ENCODE measurements at regions not wholly inside any gene's neighbourhood (a gene's known extent, or its start where the extent isn't known, plus 50 kb on each side); places are given as distances from the start of the nearest gene placed in this dataset.
"Not testable (repeated sequence)": the region's sequence is repeated elsewhere in the genome, so short reads cannot be mapped to it uniquely, and the experiment has no call there.

DNA sequence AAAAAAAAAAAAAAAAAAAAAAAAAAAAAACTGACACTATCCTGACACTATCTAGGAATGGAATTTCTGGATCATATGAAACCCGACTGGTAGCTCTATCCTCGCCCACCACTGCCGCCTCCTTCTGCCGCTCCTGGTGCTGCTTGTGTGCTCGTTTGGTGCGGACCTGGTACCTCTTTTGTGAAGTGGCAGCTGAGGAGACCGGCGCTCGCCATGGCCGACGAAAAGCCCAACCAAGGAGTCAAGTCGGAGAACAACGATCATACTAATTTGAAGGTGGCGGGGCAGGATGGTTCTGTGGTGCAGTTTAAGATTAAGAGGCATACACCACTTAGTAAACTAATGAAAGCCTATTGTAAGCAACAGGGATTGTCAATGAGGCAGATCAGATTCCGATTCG, 130.6 kb downstream of the SEPTIN14 start:
- DNase-seq (no peak), ATAC-seq (no peak)
- H3K36me3 ChIP-seq: no peaks in the 10 kb centered on the region
- H3K9me3 ChIP-seq: no peaks in the 10 kb centered on the region
- in situ Hi-C loops (cut with MboI; ENCODE audit: low sequenced_read_pairs in 4 of 4) (no loop called here), intact Hi-C loops (cut with DNase I; ENCODE audit: low total_unique reads) (no loop called here)
- H3K27ac ChIP-seq: no peak overlapping the region
- no peaks in the 10 kb centered on the region for H3K27me3 ChIP-seq
- H3K4me1 ChIP-seq: no peaks in the 10 kb centered on the region
- H3K4me3 ChIP-seq: no peak overlapping the region
- no peak for TF ChIP-seq POLR2A (IDR thresholded peaks at IDR 0.05)
- TF ChIP-seq, protein P1, sequence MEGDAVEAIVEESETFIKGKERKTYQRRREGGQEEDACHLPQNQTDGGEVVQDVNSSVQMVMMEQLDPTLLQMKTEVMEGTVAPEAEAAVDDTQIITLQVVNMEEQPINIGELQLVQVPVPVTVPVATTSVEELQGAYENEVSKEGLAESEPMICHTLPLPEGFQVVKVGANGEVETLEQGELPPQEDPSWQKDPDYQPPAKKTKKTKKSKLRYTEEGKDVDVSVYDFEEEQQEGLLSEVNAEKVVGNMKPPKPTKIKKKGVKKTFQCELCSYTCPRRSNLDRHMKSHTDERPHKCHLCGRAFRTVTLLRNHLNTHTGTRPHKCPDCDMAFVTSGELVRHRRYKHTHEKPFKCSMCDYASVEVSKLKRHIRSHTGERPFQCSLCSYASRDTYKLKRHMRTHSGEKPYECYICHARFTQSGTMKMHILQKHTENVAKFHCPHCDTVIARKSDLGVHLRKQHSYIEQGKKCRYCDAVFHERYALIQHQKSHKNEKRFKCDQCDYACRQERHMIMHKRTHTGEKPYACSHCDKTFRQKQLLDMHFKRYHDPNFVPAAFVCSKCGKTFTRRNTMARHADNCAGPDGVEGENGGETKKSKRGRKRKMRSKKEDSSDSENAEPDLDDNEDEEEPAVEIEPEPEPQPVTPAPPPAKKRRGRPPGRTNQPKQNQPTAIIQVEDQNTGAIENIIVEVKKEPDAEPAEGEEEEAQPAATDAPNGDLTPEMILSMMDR (IDR thresholded peaks at IDR 0.05 in 4 of 5, conservative IDR thresholded peaks at IDR 0.05 in 1 of 5): no peak

DNA sequence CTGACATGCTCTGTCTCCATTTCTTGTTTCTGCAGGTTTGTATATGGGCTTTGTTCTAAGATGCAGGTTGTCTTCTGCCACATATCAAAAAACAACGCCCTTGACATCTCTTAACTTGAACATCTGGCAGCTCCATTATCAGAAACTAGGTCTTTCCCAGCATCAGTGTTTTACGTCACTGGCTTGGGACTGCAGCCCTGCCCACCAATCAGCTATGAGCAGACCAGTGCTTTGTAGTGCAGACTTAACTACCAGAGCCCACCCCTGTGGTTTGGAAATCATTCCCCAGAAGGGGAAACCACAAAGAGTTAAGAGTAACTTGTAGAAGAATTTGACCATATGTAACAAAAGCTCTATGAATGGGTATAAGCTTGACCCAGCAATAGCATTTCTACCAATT, 132.4 kb downstream of the SEPTIN14 start:
- Histone ChIP-seq H3K36me3 (no peaks in the 10 kb centered on the region), H3K4me3 (no peak overlapping the region), H3K27ac (no peak overlapping the region), H3K4me1 (no peaks in the 10 kb centered on the region), H3K27me3 (no peaks in the 10 kb centered on the region), H3K9me3 (no peaks in the 10 kb centered on the region)
- in situ Hi-C loops (cut with MboI; ENCODE audit: low sequenced_read_pairs in 4 of 4): no loop called here
- TF ChIP-seq, protein P1 (IDR thresholded peaks at IDR 0.05 in 4 of 5, conservative IDR thresholded peaks at IDR 0.05 in 1 of 5): no peak
- no peak for TF ChIP-seq POLR2A (IDR thresholded peaks at IDR 0.05)
- no peak for DNase-seq
- intact Hi-C loops (cut with DNase I; ENCODE audit: low total_unique reads): no loop called here
- ATAC-seq: no peak

GRCh38 chr7:55723621-55723941, 139.0 kb downstream of the SEPTIN14 start:
- Histone ChIP-seq H3K36me3 (no peaks in the 10 kb centered on the region), H3K9me3 (no peaks in the 10 kb centered on the region), H3K4me3 (no peak overlapping the region), H3K4me1 (no peaks in the 10 kb centered on the region), H3K27me3 (no peaks in the 10 kb centered on the region), H3K27ac (no peak overlapping the region)
- intact Hi-C loops (cut with DNase I; ENCODE audit: low total_unique reads) (no loop called here), in situ Hi-C loops (cut with MboI; ENCODE audit: low sequenced_read_pairs in 4 of 4) (no loop called here)
- DNase-seq: no peak
- TF ChIP-seq POLR2A (IDR thresholded peaks at IDR 0.05): no peak
- TF ChIP-seq, protein P1 (IDR thresholded peaks at IDR 0.05 in 4 of 5, conservative IDR thresholded peaks at IDR 0.05 in 1 of 5): no peak
- no peak for ATAC-seq

- ATAC-seq; in situ Hi-C loops (cut with MboI; ENCODE audit: low sequenced_read_pairs in 4 of 4); H3K4me1 ChIP-seq; H3K36me3 ChIP-seq; DNase-seq; H3K27me3 ChIP-seq; H3K9me3 ChIP-seq; H3K4me3 ChIP-seq; intact Hi-C loops (cut with DNase I; ENCODE audit: low total_unique reads); H3K27ac ChIP-seq: not testable (repeated sequence)
These were observed 139.5 kb downstream of the SEPTIN14 start for GRCh38 chr7:55722874-55723620.

DNA sequence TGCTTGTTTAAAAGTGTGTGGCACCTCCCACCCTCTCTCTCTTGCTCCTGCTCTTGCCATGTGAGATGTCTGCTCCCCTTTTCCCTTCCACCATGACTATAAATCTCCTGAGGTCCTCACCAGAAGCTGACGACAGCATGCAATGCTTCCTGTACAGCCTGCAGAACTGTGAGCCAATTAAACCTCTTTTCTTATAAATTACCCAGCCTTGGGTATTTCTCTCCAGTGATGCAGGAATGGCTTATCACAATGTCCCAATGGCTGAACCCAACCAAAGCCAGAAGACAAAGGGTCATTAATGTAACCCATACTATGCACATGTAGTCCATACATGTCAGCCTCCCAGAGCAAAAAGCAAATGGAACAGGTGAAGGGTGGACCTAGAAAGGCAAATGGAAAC, 141.5 kb downstream of the SEPTIN14 start:
- ATAC-seq; H3K27ac ChIP-seq; H3K27me3 ChIP-seq; in situ Hi-C loops (cut with MboI; ENCODE audit: low sequenced_read_pairs in 4 of 4); intact Hi-C loops (cut with DNase I; ENCODE audit: low total_unique reads); H3K4me3 ChIP-seq; H3K36me3 ChIP-seq; H3K4me1 ChIP-seq; H3K9me3 ChIP-seq; DNase-seq: not testable (repeated sequence)

GRCh38 chr7:55715247-55715867, 143.1 kb upstream of the VOPP1 start:
- H3K27ac ChIP-seq; H3K36me3 ChIP-seq; H3K4me1 ChIP-seq; in situ Hi-C loops (cut with MboI; ENCODE audit: low sequenced_read_pairs in 4 of 4); intact Hi-C loops (cut with DNase I; ENCODE audit: low total_unique reads); H3K4me3 ChIP-seq; H3K27me3 ChIP-seq; DNase-seq; H3K9me3 ChIP-seq: not testable (repeated sequence)
- ATAC-seq: peak; percentile 58 to 60

DNA sequence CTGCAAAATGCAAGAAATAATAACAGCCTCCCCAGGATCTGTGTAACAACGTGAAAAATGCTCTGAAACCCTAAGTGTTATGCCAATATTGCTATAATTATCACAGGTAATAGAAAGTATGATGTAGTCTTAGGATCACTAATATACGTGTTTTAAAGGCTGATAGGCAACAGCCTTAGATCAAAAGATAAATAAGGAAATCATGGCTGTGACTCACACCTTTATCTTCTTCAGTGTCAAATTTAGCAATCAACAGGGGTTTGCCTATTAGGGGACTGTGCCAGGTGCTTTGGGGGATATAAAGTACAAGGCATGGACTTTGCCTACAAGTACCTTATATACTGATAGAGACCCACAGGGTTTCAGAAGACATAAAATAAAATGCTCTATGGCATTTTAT, 142.1 kb upstream of the VOPP1 start:
- intact Hi-C loops (cut with DNase I; ENCODE audit: low total_unique reads); H3K4me3 ChIP-seq; H3K9me3 ChIP-seq; H3K4me1 ChIP-seq; H3K36me3 ChIP-seq; ATAC-seq; in situ Hi-C loops (cut with MboI; ENCODE audit: low sequenced_read_pairs in 4 of 4); DNase-seq; H3K27me3 ChIP-seq; H3K27ac ChIP-seq: not testable (repeated sequence)

GRCh38 chr7:55710312-55710711, 138.0 kb upstream of the VOPP1 start:
- H3K9me3 ChIP-seq; H3K4me3 ChIP-seq; in situ Hi-C loops (cut with MboI; ENCODE audit: low sequenced_read_pairs in 4 of 4); intact Hi-C loops (cut with DNase I; ENCODE audit: low total_unique reads); H3K27ac ChIP-seq; H3K4me1 ChIP-seq; ATAC-seq; H3K27me3 ChIP-seq; H3K36me3 ChIP-seq; DNase-seq: not testable (repeated sequence)

GRCh38 chr7:55708028-55708427, 135.7 kb upstream of the VOPP1 start:
- in situ Hi-C loops (cut with MboI; ENCODE audit: low sequenced_read_pairs in 4 of 4); H3K4me3 ChIP-seq; DNase-seq; H3K27ac ChIP-seq; H3K36me3 ChIP-seq; ATAC-seq; intact Hi-C loops (cut with DNase I; ENCODE audit: low total_unique reads); H3K27me3 ChIP-seq; H3K4me1 ChIP-seq; H3K9me3 ChIP-seq: not testable (repeated sequence)

All from gastrocnemius medialis (tissue), 4 donors.